Activated T-cell treated with anti-CD3 and anti-CD28 coated beads for 1 hour (primary cell): ENCODE measurements at regions not wholly inside any gene's neighbourhood (a gene's known extent, or its start where the extent isn't known, plus 50 kb on each side); places are given as distances from the start of the nearest gene placed in this dataset.
"Not testable (repeated sequence)": the region's sequence is repeated elsewhere in the genome, so short reads cannot be mapped to it uniquely, and the experiment has no call there.

Experiments used
- DNase-seq: peaks from one replicate; pipeline ENCODE4 v3.0.0-alpha.2; 2020; ENCODE audit warnings: low read depth

- no peak for DNase-seq
Observed at GRCh38 chr2:22360735-22361374, 1024.1 kb upstream of the KLHL29 start.

GRCh38 chr2:22361571-22361970, 1023.4 kb upstream of the KLHL29 start:
- DNase-seq, result no peak

GRCh38 chr2:22375096-22375495, 1009.9 kb upstream of the KLHL29 start:
- no peak for DNase-seq

GRCh38 chr2:22377268-22377667, 1007.7 kb upstream of the KLHL29 start:
- no peak for DNase-seq

- no peak for DNase-seq
Observed at GRCh38 chr2:22382479-22383169, 1002.4 kb upstream of the KLHL29 start.

- no peak for DNase-seq
Observed at GRCh38 chr2:22397847-22398246, 987.1 kb upstream of the KLHL29 start.

GRCh38 chr2:22403748-22404147, 981.2 kb upstream of the KLHL29 start:
- DNase-seq, result no peak

- DNase-seq, result no peak
Observed at GRCh38 chr2:22406625-22407024, 978.4 kb upstream of the KLHL29 start.

- DNase-seq, result no peak
Observed at GRCh38 chr2:22420076-22420475, 964.9 kb upstream of the KLHL29 start.

- DNase-seq, result no peak
Observed at GRCh38 chr2:22442051-22442450, 942.9 kb upstream of the KLHL29 start.

- no peak for DNase-seq
Observed at GRCh38 chr2:22444281-22444680, 940.7 kb upstream of the KLHL29 start.

GRCh38 chr2:22449696-22450095, 935.3 kb upstream of the KLHL29 start:
- DNase-seq, result no peak

GRCh38 chr2:22450831-22451230, 934.1 kb upstream of the KLHL29 start:
- no peak for DNase-seq

- no peak for DNase-seq
Observed at GRCh38 chr2:22454826-22455485, 930.0 kb upstream of the KLHL29 start.

- DNase-seq, result no peak
Observed at GRCh38 chr2:22458440-22458839, 926.5 kb upstream of the KLHL29 start.

GRCh38 chr2:22475103-22475502, 909.9 kb upstream of the KLHL29 start:
- not testable (repeated sequence) for DNase-seq

- no peak for DNase-seq
Observed at GRCh38 chr2:22478329-22478728, 906.6 kb upstream of the KLHL29 start.

GRCh38 chr2:22481486-22482259, 903.3 kb upstream of the KLHL29 start:
- DNase-seq, result no peak

- DNase-seq, result no peak
Observed at GRCh38 chr2:22483036-22483435, 901.9 kb upstream of the KLHL29 start.

GRCh38 chr2:22485486-22485885, 899.5 kb upstream of the KLHL29 start:
- no peak for DNase-seq

GRCh38 chr2:22486343-22486742, 898.6 kb upstream of the KLHL29 start:
- DNase-seq, result no peak

- DNase-seq, result no peak
Observed at GRCh38 chr2:22487036-22487435, 897.9 kb upstream of the KLHL29 start.

- DNase-seq, result no peak
Observed at GRCh38 chr2:22487541-22487940, 897.4 kb upstream of the KLHL29 start.
